Liver (tissue), 3 donors: ENCODE measurements at regions not wholly inside any gene's neighbourhood (a gene's known extent, or its start where the extent isn't known, plus 50 kb on each side); places are given as distances from the start of the nearest gene placed in this dataset.

Source experiments
- FOXA2 ChIP-seq: IDR thresholded peaks from 2 replicates; pipeline ENCODE4 v1.6.1; 2016; ENCODE audit warnings: antibody characterized with exemption
- GABPA ChIP-seq, 2 donors: IDR thresholded peaks in 1 of 2; conservative IDR thresholded peaks in 1 of 2; 2 replicates each; pipeline ENCODE4 v1.6.1; 2016; ENCODE audit warnings: antibody characterized with exemption in 2 of 2, mild to moderate bottlenecking in 1 of 2, moderate library complexity in 1 of 2
- NR2F2 ChIP-seq: IDR thresholded peaks from 2 replicates; pipeline ENCODE4 v1.6.1; 2016; ENCODE audit warnings: antibody characterized with exemption
- RAD21 ChIP-seq, 2 donors: IDR thresholded peaks; 2 replicates each; pipeline ENCODE4 v1.6.1; 2016; ENCODE audit warnings: antibody characterized with exemption in 2 of 2, mild to moderate bottlenecking in 2 of 2
- SP1 ChIP-seq: IDR thresholded peaks from 2 replicates; pipeline ENCODE4 v1.6.1; 2018; ENCODE audit warnings: antibody characterized with exemption, mild to moderate bottlenecking
- TAF1 ChIP-seq: conservative IDR thresholded peaks from 2 replicates; pipeline ENCODE4 v1.6.1; 2016; ENCODE audit warnings: antibody characterized with exemption, mild to moderate bottlenecking
- TF ChIP-seq, protein P1 (sequence below): fragments of 150-350 bp; IDR thresholded peaks from 2 replicates; pipeline ENCODE4 v1.5.1; 2017; ENCODE audit warnings: improper control_type of control experiment, low read depth, low read length; ENCODE audit not compliant: missing input control
- TF ChIP-seq, protein P2 (sequence below): IDR thresholded peaks from 2 replicates; pipeline ENCODE4 v1.6.1; 2016; ENCODE audit warnings: antibody characterized with exemption, mild to moderate bottlenecking
- TF ChIP-seq, protein P3 (sequence below): IDR thresholded peaks from 2 replicates; pipeline ENCODE4 v1.6.1; 2016; ENCODE audit warnings: antibody characterized with exemption
- TF ChIP-seq, protein P4 (sequence below): IDR thresholded peaks from 2 replicates; pipeline ENCODE4 v1.6.1; 2016; ENCODE audit warnings: antibody characterized with exemption
- TF ChIP-seq, protein P5 (sequence below): IDR thresholded peaks from 2 replicates; pipeline ENCODE4 v1.6.1; 2016; ENCODE audit warnings: antibody characterized with exemption
- donor health status: healthy.
- donor health status: healthy.

DNA sequence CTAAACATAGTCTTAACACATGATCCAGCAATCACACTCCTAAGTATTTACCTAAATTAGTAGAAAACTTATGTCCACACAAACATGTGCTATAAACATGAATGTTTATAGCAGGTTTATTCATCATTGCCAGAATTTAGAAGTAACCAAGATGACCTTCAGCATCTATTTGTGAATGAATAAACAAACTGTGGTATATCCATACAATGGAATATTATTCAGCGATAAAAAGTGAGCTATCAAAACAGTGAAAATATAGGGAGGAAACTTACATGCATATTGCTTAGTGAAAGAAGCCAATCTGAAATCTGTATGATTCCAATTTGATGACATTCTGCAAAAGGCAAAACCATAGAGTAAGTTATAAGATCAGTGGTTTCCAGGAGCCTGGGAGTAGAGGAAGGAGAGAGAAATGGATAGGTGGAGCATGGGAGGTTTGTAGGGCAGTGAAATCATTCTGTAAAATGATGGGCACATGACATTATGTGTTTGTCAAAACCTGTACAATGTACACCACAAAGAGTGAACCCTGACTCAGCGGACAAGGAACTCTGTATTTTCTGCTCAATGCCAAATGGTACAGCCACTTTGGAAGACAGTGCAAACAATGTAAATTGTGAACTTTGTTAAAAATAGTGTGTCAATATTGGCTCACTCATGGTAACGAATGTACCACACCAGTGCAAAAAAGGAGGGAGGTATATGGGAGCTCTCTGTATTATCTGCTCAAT is 61.9 kb upstream of the IGFBP2 start:
- TF ChIP-seq, protein P1, sequence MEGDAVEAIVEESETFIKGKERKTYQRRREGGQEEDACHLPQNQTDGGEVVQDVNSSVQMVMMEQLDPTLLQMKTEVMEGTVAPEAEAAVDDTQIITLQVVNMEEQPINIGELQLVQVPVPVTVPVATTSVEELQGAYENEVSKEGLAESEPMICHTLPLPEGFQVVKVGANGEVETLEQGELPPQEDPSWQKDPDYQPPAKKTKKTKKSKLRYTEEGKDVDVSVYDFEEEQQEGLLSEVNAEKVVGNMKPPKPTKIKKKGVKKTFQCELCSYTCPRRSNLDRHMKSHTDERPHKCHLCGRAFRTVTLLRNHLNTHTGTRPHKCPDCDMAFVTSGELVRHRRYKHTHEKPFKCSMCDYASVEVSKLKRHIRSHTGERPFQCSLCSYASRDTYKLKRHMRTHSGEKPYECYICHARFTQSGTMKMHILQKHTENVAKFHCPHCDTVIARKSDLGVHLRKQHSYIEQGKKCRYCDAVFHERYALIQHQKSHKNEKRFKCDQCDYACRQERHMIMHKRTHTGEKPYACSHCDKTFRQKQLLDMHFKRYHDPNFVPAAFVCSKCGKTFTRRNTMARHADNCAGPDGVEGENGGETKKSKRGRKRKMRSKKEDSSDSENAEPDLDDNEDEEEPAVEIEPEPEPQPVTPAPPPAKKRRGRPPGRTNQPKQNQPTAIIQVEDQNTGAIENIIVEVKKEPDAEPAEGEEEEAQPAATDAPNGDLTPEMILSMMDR: no peak
- TF ChIP-seq RAD21 (IDR thresholded peaks at IDR 0.05) (peak; percentile 48 to 65), SP1 (peak; percentile 88), TAF1 (no peak), GABPA (IDR thresholded peaks at IDR 0.05 in 1 of 2, conservative IDR thresholded peaks at IDR 0.05 in 1 of 2) (peak in 1 of 2 donors; percentile 16), FOXA2 (peak; percentile 96), NR2F2 (no peak)
- TF ChIP-seq, protein P2, sequence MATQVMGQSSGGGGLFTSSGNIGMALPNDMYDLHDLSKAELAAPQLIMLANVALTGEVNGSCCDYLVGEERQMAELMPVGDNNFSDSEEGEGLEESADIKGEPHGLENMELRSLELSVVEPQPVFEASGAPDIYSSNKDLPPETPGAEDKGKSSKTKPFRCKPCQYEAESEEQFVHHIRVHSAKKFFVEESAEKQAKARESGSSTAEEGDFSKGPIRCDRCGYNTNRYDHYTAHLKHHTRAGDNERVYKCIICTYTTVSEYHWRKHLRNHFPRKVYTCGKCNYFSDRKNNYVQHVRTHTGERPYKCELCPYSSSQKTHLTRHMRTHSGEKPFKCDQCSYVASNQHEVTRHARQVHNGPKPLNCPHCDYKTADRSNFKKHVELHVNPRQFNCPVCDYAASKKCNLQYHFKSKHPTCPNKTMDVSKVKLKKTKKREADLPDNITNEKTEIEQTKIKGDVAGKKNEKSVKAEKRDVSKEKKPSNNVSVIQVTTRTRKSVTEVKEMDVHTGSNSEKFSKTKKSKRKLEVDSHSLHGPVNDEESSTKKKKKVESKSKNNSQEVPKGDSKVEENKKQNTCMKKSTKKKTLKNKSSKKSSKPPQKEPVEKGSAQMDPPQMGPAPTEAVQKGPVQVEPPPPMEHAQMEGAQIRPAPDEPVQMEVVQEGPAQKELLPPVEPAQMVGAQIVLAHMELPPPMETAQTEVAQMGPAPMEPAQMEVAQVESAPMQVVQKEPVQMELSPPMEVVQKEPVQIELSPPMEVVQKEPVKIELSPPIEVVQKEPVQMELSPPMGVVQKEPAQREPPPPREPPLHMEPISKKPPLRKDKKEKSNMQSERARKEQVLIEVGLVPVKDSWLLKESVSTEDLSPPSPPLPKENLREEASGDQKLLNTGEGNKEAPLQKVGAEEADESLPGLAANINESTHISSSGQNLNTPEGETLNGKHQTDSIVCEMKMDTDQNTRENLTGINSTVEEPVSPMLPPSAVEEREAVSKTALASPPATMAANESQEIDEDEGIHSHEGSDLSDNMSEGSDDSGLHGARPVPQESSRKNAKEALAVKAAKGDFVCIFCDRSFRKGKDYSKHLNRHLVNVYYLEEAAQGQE: peak; percentile 83
- TF ChIP-seq, protein P3, sequence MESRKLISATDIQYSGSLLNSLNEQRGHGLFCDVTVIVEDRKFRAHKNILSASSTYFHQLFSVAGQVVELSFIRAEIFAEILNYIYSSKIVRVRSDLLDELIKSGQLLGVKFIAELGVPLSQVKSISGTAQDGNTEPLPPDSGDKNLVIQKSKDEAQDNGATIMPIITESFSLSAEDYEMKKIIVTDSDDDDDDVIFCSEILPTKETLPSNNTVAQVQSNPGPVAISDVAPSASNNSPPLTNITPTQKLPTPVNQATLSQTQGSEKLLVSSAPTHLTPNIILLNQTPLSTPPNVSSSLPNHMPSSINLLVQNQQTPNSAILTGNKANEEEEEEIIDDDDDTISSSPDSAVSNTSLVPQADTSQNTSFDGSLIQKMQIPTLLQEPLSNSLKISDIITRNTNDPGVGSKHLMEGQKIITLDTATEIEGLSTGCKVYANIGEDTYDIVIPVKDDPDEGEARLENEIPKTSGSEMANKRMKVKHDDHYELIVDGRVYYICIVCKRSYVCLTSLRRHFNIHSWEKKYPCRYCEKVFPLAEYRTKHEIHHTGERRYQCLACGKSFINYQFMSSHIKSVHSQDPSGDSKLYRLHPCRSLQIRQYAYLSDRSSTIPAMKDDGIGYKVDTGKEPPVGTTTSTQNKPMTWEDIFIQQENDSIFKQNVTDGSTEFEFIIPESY: no peak
- TF ChIP-seq, protein P4, sequence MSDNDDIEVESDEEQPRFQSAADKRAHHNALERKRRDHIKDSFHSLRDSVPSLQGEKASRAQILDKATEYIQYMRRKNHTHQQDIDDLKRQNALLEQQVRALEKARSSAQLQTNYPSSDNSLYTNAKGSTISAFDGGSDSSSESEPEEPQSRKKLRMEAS: peak; percentile 59
- TF ChIP-seq, protein P5, sequence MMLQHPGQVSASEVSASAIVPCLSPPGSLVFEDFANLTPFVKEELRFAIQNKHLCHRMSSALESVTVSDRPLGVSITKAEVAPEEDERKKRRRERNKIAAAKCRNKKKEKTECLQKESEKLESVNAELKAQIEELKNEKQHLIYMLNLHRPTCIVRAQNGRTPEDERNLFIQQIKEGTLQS: no peak
